ENCODE measurements at regions not wholly inside any gene's neighbourhood (a gene's known extent, or its start where the extent isn't known, plus 50 kb on each side); places are given as distances from the start of the nearest gene placed in this dataset.

DNA sequence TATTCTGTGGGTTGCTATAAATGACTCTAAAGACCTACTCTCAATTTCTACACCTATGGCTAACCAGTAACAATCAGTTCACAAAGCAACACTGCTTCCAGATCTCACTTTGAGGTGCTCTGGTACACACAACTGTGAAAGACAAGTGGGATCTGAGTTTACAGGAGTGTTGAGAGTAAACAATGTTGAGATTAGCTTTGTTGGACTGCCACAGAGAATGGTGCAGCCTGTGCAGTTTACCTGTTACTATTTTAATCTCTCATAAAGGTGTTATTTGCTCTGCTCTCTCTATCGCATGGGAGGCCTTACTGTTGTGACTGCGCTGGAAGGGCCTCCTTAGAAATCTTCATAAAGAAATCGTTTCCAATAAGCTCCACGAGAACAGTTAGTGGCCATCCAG is 112.0 kb downstream of the SOX2 start:
- no peak overlapping the region for H3K4me3 Mint-ChIP-seq
- peaks cover 2% of the 10 kb centered on the region for H3K9me3 Mint-ChIP-seq (ENCODE audit: insufficient read depth)
- ChIA-PET CTCF (no interaction called here), POLR2A (no interaction called here)
- Histone ChIP-seq H3K4me2 (replicated peaks; ENCODE audit: low read depth, low read length, poor library complexity, severe bottlenecking) (no peak overlapping the region), H4K20me1 (ENCODE audit: control insufficient read depth, insufficient read depth, low read length, poor library complexity, severe bottlenecking) (no peaks in the 10 kb centered on the region), H3K4me3 (ENCODE audit: control extremely low read depth in 1 of 5, extremely low read depth in 1 of 5, insufficient read depth in 1 of 5, low read depth in 2 of 5, low read length in 4 of 5) (no peak overlapping the region), H3K9me3 (ENCODE audit: control extremely low read depth in 1 of 3, control insufficient read depth in 2 of 3, insufficient read depth in 1 of 3, low read length in 2 of 3) (peaks cover 0 to 10% (median 0%) of the 10 kb centered on the region in 3 donors), H3K9ac (ENCODE audit: low read length) (no peak overlapping the region), H3K79me2 (ENCODE audit: control insufficient read depth, insufficient read depth, low read length) (no peaks in the 10 kb centered on the region), H3K4me1 (ENCODE audit: control insufficient read depth in 2 of 2, insufficient read depth in 2 of 2, low read length in 2 of 2) (no peaks in the 10 kb centered on the region), H3K36me3 (replicated peaks in 1 of 2; ENCODE audit: control extremely low read depth in 1 of 2, control insufficient read depth in 1 of 2, extremely low read depth in 1 of 2, insufficient read depth in 2 of 2, low read length in 1 of 2) (no peaks in the 10 kb centered on the region), H2AFZ (ENCODE audit: insufficient read depth, low read depth, low read length, poor library complexity, severe bottlenecking) (no peak overlapping the region), H3K27me3 (replicated peaks in 1 of 4; ENCODE audit: control extremely low read depth in 1 of 4, control insufficient read depth in 3 of 4, insufficient read depth in 4 of 4, low read length in 3 of 4) (no peaks in the 10 kb centered on the region), H3K27ac (ENCODE audit: low read length in 2 of 2) (no peak overlapping the region)
- ATAC-seq (ENCODE audit: low read depth): no peak
- no peak overlapping the region for H3K27ac Mint-ChIP-seq
- no peaks in the 10 kb centered on the region for H3K4me1 Mint-ChIP-seq
- intact Hi-C loops (cut with micrococcal nuclease): no loop called here
- no peak for DNase-seq
- 100% methylated on average over 2 of the region's 4 CpGs for WGBS (ENCODE audit: insufficient coverage)
- peaks cover 7% of the 10 kb centered on the region for H3K27me3 Mint-ChIP-seq
- TF ChIP-seq EZH2 (IDR thresholded peaks at IDR 0.05; ENCODE audit: borderline replicate concordance, insufficient read depth, low read depth, low read length, poor library complexity, severe bottlenecking): no peak
- TF ChIP-seq, protein P1, sequence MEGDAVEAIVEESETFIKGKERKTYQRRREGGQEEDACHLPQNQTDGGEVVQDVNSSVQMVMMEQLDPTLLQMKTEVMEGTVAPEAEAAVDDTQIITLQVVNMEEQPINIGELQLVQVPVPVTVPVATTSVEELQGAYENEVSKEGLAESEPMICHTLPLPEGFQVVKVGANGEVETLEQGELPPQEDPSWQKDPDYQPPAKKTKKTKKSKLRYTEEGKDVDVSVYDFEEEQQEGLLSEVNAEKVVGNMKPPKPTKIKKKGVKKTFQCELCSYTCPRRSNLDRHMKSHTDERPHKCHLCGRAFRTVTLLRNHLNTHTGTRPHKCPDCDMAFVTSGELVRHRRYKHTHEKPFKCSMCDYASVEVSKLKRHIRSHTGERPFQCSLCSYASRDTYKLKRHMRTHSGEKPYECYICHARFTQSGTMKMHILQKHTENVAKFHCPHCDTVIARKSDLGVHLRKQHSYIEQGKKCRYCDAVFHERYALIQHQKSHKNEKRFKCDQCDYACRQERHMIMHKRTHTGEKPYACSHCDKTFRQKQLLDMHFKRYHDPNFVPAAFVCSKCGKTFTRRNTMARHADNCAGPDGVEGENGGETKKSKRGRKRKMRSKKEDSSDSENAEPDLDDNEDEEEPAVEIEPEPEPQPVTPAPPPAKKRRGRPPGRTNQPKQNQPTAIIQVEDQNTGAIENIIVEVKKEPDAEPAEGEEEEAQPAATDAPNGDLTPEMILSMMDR (IDR thresholded peaks at IDR 0.05): no peak

DNA sequence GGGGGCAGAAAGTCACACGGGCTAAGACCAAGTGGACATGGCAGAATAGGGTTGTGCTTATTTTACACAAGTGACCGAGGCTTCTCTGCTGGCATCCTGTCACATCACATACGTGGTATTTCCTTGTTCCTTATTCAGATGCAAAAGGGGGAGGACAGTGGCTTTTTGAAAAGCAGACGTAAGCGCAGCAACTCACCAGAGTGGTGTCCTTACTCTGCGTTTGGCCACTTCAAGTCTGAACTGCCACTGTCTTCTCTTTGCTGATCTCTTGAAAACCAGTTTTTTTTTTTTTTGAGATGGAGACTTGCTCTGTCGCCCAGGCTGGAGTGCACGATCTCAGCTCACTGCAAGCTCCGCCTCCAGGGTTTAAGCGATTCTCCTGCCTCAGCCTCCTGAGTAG is 113.2 kb downstream of the SOX2 start:
- no peak overlapping the region for H3K9ac ChIP-seq (ENCODE audit: low read length)
- H3K9me3 ChIP-seq (ENCODE audit: control extremely low read depth in 1 of 3, control insufficient read depth in 2 of 3, insufficient read depth in 1 of 3, low read length in 2 of 3): peaks cover 0 to 10% (median 0%) of the 10 kb centered on the region in 3 donors
- ChIA-PET POLR2A (no interaction called here), CTCF (no interaction called here)
- no peak for ATAC-seq (ENCODE audit: low read depth)
- no peak overlapping the region for H2AFZ ChIP-seq (ENCODE audit: insufficient read depth, low read depth, low read length, poor library complexity, severe bottlenecking)
- Mint-ChIP-seq H3K4me1 (no peaks in the 10 kb centered on the region), H3K4me3 (no peak overlapping the region), H3K9me3 (ENCODE audit: insufficient read depth) (peaks cover 2% of the 10 kb centered on the region), H3K27me3 (peaks cover 7% of the 10 kb centered on the region), H3K27ac (no peak overlapping the region)
- WGBS (ENCODE audit: insufficient coverage): 85% methylated on average over 9 of the region's 10 CpGs
- no peaks in the 10 kb centered on the region for H3K79me2 ChIP-seq (ENCODE audit: control insufficient read depth, insufficient read depth, low read length)
- intact Hi-C loops (cut with micrococcal nuclease): no loop called here
- no peak overlapping the region for H3K27ac ChIP-seq (ENCODE audit: low read length in 2 of 2)
- no peaks in the 10 kb centered on the region for H3K27me3 ChIP-seq (replicated peaks in 1 of 4; ENCODE audit: control extremely low read depth in 1 of 4, control insufficient read depth in 3 of 4, insufficient read depth in 4 of 4, low read length in 3 of 4)
- no peak for DNase-seq
- no peak for TF ChIP-seq EZH2 (IDR thresholded peaks at IDR 0.05; ENCODE audit: borderline replicate concordance, insufficient read depth, low read depth, low read length, poor library complexity, severe bottlenecking)
- TF ChIP-seq, protein P1 (IDR thresholded peaks at IDR 0.05): no peak
- H4K20me1 ChIP-seq (ENCODE audit: control insufficient read depth, insufficient read depth, low read length, poor library complexity, severe bottlenecking): no peaks in the 10 kb centered on the region
- H3K4me2 ChIP-seq (replicated peaks; ENCODE audit: low read depth, low read length, poor library complexity, severe bottlenecking): no peak overlapping the region
- no peaks in the 10 kb centered on the region for H3K4me1 ChIP-seq (ENCODE audit: control insufficient read depth in 2 of 2, insufficient read depth in 2 of 2, low read length in 2 of 2)
- no peak overlapping the region for H3K4me3 ChIP-seq (ENCODE audit: control extremely low read depth in 1 of 5, extremely low read depth in 1 of 5, insufficient read depth in 1 of 5, low read depth in 2 of 5, low read length in 4 of 5)
- no peaks in the 10 kb centered on the region for H3K36me3 ChIP-seq (replicated peaks in 1 of 2; ENCODE audit: control extremely low read depth in 1 of 2, control insufficient read depth in 1 of 2, extremely low read depth in 1 of 2, insufficient read depth in 2 of 2, low read length in 1 of 2)
